ENCODE measurements at regions not wholly inside any gene's neighbourhood (a gene's known extent, or its start where the extent isn't known, plus 50 kb on each side); places are given as distances from the start of the nearest gene placed in this dataset.

- FAIRE-seq = no peak
- TF ChIP-seq PHF8 (IDR thresholded peaks at IDR 0.05; ENCODE audit: borderline replicate concordance, low read depth) (no peak), EHMT2 (IDR thresholded peaks at IDR 0.05; ENCODE audit: low read depth) (no peak), TFCP2L1 (CRISPR knock-in tag; IDR thresholded peaks at IDR 0.05) (no peak), RCOR1 (IDR thresholded peaks at IDR 0.05; ENCODE audit: low read depth, low read length) (no peak), KDM1A (IDR thresholded peaks at IDR 0.05; ENCODE audit: low read depth) (no peak), JUNB (IDR thresholded peaks at IDR 0.05) (no peak), GATA3 (IDR thresholded peaks at IDR 0.05; ENCODE audit: borderline replicate concordance) (no peak), BCL3 (IDR thresholded peaks at IDR 0.05) (no peak), RAD21 (conservative IDR thresholded peaks at IDR 0.05 in 1 of 2, IDR thresholded peaks at IDR 0.05 in 1 of 2) (no peak), SREBF2 (IDR thresholded peaks at IDR 0.05) (no peak), MYC (IDR thresholded peaks at IDR 0.05; ENCODE audit: borderline replicate concordance, low read length) (no peak), HOXB13 (CRISPR knock-in tag; IDR thresholded peaks at IDR 0.05; ENCODE audit: low read depth) (no peak), CHD4 (IDR thresholded peaks at IDR 0.05; ENCODE audit: borderline replicate concordance) (no peak), CBX2 (IDR thresholded peaks at IDR 0.05; ENCODE audit: borderline replicate concordance, low read depth) (no peak), JUN (IDR thresholded peaks at IDR 0.05) (no peak), HEYL (CRISPR knock-in tag; IDR thresholded peaks at IDR 0.05) (no peak)
- POLR2A ChIA-PET = no interaction called here
Observed at GRCh38 chr13:79155883-79156282, 250.2 kb downstream of the RBM26 start.

GRCh38 chr13:79149210-79149609 lies 256.8 kb downstream of the RBM26 start:
- CTCF ChIA-PET = no interaction called here
- no peak for TF ChIP-seq E2F6 (IDR thresholded peaks at IDR 0.05; ENCODE audit: borderline replicate concordance, low read depth)
- TF ChIP-seq CTCF (IDR thresholded peaks at IDR 0.05) = no peak
- TF ChIP-seq TFCP2L1 (CRISPR knock-in tag; IDR thresholded peaks at IDR 0.05) = no peak
- no peak for TF ChIP-seq FOSL2 (IDR thresholded peaks at IDR 0.05)
- TF ChIP-seq FOSL2 (CRISPR knock-in tag; IDR thresholded peaks at IDR 0.05) = no peak
- TF ChIP-seq ZNF302 (CRISPR knock-in tag; IDR thresholded peaks at IDR 0.05) = no peak
- TF ChIP-seq HOXB5 (CRISPR knock-in tag; IDR thresholded peaks at IDR 0.05) = no peak
- TF ChIP-seq CBX2 (IDR thresholded peaks at IDR 0.05; ENCODE audit: borderline replicate concordance, low read depth) = no peak
- no peak for TF ChIP-seq NFE2L2 (conservative IDR thresholded peaks at IDR 0.05; ENCODE audit: low read length)
- H3K9me3 ChIP-seq = no peaks in the 10 kb centered on the region
- no peak overlapping the region for H3K4me3 ChIP-seq
- POLR2A ChIA-PET = no interaction called here
- no peak overlapping the region for H3K27ac ChIP-seq
- DNase-seq (ENCODE audit: low read depth in 1 of 2, low spot score in 1 of 2) (no peak), ATAC-seq (no peak), FAIRE-seq (no peak)
- WGBS (ENCODE audit: missing lambda C conversion rate) = 0% methylated on average over 1 of the region's 1 CpG
- H3K4me1 ChIP-seq = no peaks in the 10 kb centered on the region
- no peak overlapping the region for H3K4me2 ChIP-seq

More at GRCh38 chr13:79155883-79156282, 250.2 kb downstream of the RBM26 start:
- Histone ChIP-seq H3K9me3 (no peaks in the 10 kb centered on the region), H3K4me3 (no peak overlapping the region), H3K27ac (no peak overlapping the region), H3K4me2 (no peak overlapping the region), H3K4me1 (no peaks in the 10 kb centered on the region)
- ATAC-seq (no peak), DNase-seq (ENCODE audit: low read depth in 1 of 2, low spot score in 1 of 2) (no peak)
- WGBS (ENCODE audit: missing lambda C conversion rate) = 0% methylated on average over 2 of the region's 2 CpGs
- CTCF ChIA-PET = no interaction called here

GRCh38 chr13:79141082-79141481 lies 265.0 kb downstream of the RBM26 start:
- Histone ChIP-seq H3K4me1 (no peaks in the 10 kb centered on the region), H3K27ac (no peak overlapping the region), H3K4me2 (no peak overlapping the region), H3K9me3 (no peaks in the 10 kb centered on the region), H3K4me3 (no peak overlapping the region)
- FAIRE-seq (no peak), ATAC-seq (no peak), DNase-seq (ENCODE audit: low read depth in 1 of 2, low spot score in 1 of 2) (no peak)
- CTCF ChIA-PET = no interaction called here
- POLR2A ChIA-PET = no interaction called here
- WGBS (ENCODE audit: missing lambda C conversion rate) = 27% methylated on average over 3 of the region's 3 CpGs
- no peak for TF ChIP-seq PBX3 (IDR thresholded peaks at IDR 0.05)
- TF ChIP-seq KDM5A (IDR thresholded peaks at IDR 0.05) = no peak
- no peak for TF ChIP-seq FOSB (CRISPR knock-in tag; IDR thresholded peaks at IDR 0.05)
- no peak for TF ChIP-seq ZFP36 (IDR thresholded peaks at IDR 0.05; ENCODE audit: borderline replicate concordance, partially characterized antibody)
- no peak for TF ChIP-seq ATOH8 (CRISPR knock-in tag; IDR thresholded peaks at IDR 0.05; ENCODE audit: low read depth)
- no peak for TF ChIP-seq TP53 (CRISPR knock-in tag; IDR thresholded peaks at IDR 0.05)
- TF ChIP-seq RNF2 (IDR thresholded peaks at IDR 0.05; ENCODE audit: borderline replicate concordance, low read depth) = no peak
- TF ChIP-seq JUN (IDR thresholded peaks at IDR 0.05) = no peak
- no peak for TF ChIP-seq ZNF302 (CRISPR knock-in tag; IDR thresholded peaks at IDR 0.05)
- no peak for TF ChIP-seq NPAS2 (CRISPR knock-in tag; IDR thresholded peaks at IDR 0.05; ENCODE audit: borderline replicate concordance)
- no peak for TF ChIP-seq SREBF2 (IDR thresholded peaks at IDR 0.05)

Measured in A549 (cell line).